ENCODE measurements at regions not wholly inside any gene's neighbourhood (a gene's known extent, or its start where the extent isn't known, plus 50 kb on each side); places are given as distances from the start of the nearest gene placed in this dataset.

GRCh38 chr5:68387074-68387796, 171.7 kb downstream of the PIK3R1 start:
- no peak for TF ChIP-seq POLR2A (IDR thresholded peaks at IDR 0.05; ENCODE audit: low read length)
- no peak for TF ChIP-seq GATA1 (IDR thresholded peaks at IDR 0.05; ENCODE audit: low read depth, low read length)
